ENCODE measurements at regions not wholly inside any gene's neighbourhood (a gene's known extent, or its start where the extent isn't known, plus 50 kb on each side); places are given as distances from the start of the nearest gene placed in this dataset.

GRCh38 chr3:106114848-106115247 is 246.0 kb upstream of the CBLB start:
- TF ChIP-seq CTCF (IDR thresholded peaks at IDR 0.05) (no peak), MAX (IDR thresholded peaks at IDR 0.05; ENCODE audit: low read depth) (no peak), CHD2 (IDR thresholded peaks at IDR 0.05; ENCODE audit: low read length, partially characterized antibody) (no peak), EZH2phosphoT487 (IDR thresholded peaks at IDR 0.05; ENCODE audit: borderline replicate concordance, low read depth) (no peak), RXRA (IDR thresholded peaks at IDR 0.05; ENCODE audit: borderline replicate concordance, low read depth) (no peak), SMC3 (IDR thresholded peaks at IDR 0.05; ENCODE audit: low read depth, low read length) (no peak)

Data from SK-N-SH (cell line).